ENCODE measurements at regions not wholly inside any gene's neighbourhood (a gene's known extent, or its start where the extent isn't known, plus 50 kb on each side); places are given as distances from the start of the nearest gene placed in this dataset.

- no peak for DNase-seq (ENCODE audit: extremely low read depth, low read depth)
Measured at GRCh38 chr3:99242271-99242670, 340.8 kb upstream of the DCBLD2 start.

- no peak for DNase-seq (ENCODE audit: extremely low read depth, low read depth)
Measured at GRCh38 chr3:99240700-99241099, 339.2 kb upstream of the DCBLD2 start.

- no peak for DNase-seq (ENCODE audit: extremely low read depth, low read depth)
Measured at GRCh38 chr3:99236576-99236975, 335.1 kb upstream of the DCBLD2 start.

- DNase-seq (ENCODE audit: extremely low read depth, low read depth) = no peak
Measured at GRCh38 chr3:99232696-99233095, 331.2 kb upstream of the DCBLD2 start.

- DNase-seq (ENCODE audit: extremely low read depth, low read depth) = no peak
Measured at GRCh38 chr3:99218468-99218867, 317.0 kb upstream of the DCBLD2 start.

GRCh38 chr3:99212969-99213368 lies 311.5 kb upstream of the DCBLD2 start:
- DNase-seq (ENCODE audit: extremely low read depth, low read depth) = no peak

GRCh38 chr3:99211309-99211708 lies 309.8 kb upstream of the DCBLD2 start:
- no peak for DNase-seq (ENCODE audit: extremely low read depth, low read depth)

GRCh38 chr3:99199021-99199420 lies 297.5 kb upstream of the DCBLD2 start:
- DNase-seq (ENCODE audit: extremely low read depth, low read depth) = no peak

- no peak for DNase-seq (ENCODE audit: extremely low read depth, low read depth)
Measured at GRCh38 chr3:99191186-99191585, 289.7 kb upstream of the DCBLD2 start.

GRCh38 chr3:99188936-99189335 lies 287.4 kb upstream of the DCBLD2 start:
- DNase-seq (ENCODE audit: extremely low read depth, low read depth) = no peak

- no peak for DNase-seq (ENCODE audit: extremely low read depth, low read depth)
Measured at GRCh38 chr3:99186016-99186415, 284.5 kb upstream of the DCBLD2 start.

- DNase-seq (ENCODE audit: extremely low read depth, low read depth) = no peak
Measured at GRCh38 chr3:99176169-99176964, 274.9 kb upstream of the DCBLD2 start.

GRCh38 chr3:99175276-99175812 lies 273.8 kb upstream of the DCBLD2 start:
- DNase-seq (ENCODE audit: extremely low read depth, low read depth) = no peak

- peak; percentile 63 for DNase-seq (ENCODE audit: extremely low read depth, low read depth)
Measured at GRCh38 chr3:99172736-99173657, 271.5 kb upstream of the DCBLD2 start.

GRCh38 chr3:99171800-99172199 lies 270.3 kb upstream of the DCBLD2 start:
- DNase-seq (ENCODE audit: extremely low read depth, low read depth) = no peak

- no peak for DNase-seq (ENCODE audit: extremely low read depth, low read depth)
Measured at GRCh38 chr3:99170867-99171517, 269.5 kb upstream of the DCBLD2 start.

GRCh38 chr3:99167071-99167470 lies 265.6 kb upstream of the DCBLD2 start:
- no peak for DNase-seq (ENCODE audit: extremely low read depth, low read depth)

GRCh38 chr3:99163314-99163713 lies 261.8 kb upstream of the DCBLD2 start:
- DNase-seq (ENCODE audit: extremely low read depth, low read depth) = no peak

GRCh38 chr3:99159220-99159762 lies 257.8 kb upstream of the DCBLD2 start:
- DNase-seq (ENCODE audit: extremely low read depth, low read depth) = no peak

- no peak for DNase-seq (ENCODE audit: extremely low read depth, low read depth)
Measured at GRCh38 chr3:99145031-99145430, 243.5 kb upstream of the DCBLD2 start.

GRCh38 chr3:99143493-99143892 lies 242.0 kb upstream of the DCBLD2 start:
- DNase-seq (ENCODE audit: extremely low read depth, low read depth) = no peak
